HEK293T (cell line): ENCODE measurements at regions not wholly inside any gene's neighbourhood (a gene's known extent, or its start where the extent isn't known, plus 50 kb on each side); places are given as distances from the start of the nearest gene placed in this dataset.

Experiments used
- CTCF ChIA-PET: fragments of 350-600 bp; formaldehyde crosslinking; extraction: SDS; loops from one replicate; lab custom pipeline; 2021; ENCODE audit warnings: antibody characterized with exemption, inconsistent platforms; lab: Yijun Ruan, JAX
- POLR2A ChIA-PET: fragments of 350-600 bp; formaldehyde crosslinking; extraction: SDS; loops from one replicate; lab custom pipeline; 2020; ENCODE audit warnings: antibody characterized with exemption, inconsistent platforms; lab: Yijun Ruan, JAX
- DNase-seq: peaks from one replicate; pipeline ENCODE4 v3.0.0; 2012; ENCODE audit warnings: mixed read lengths; ENCODE audit errors: extremely low spot score
- ARNT ChIP-seq: fragments of 450-650 bp; IDR thresholded peaks from 2 replicates; pipeline ENCODE4 v1.6.1; 2017; ENCODE audit warnings: mild to moderate bottlenecking
- BHLHE40 ChIP-seq: fragments of 450-650 bp; IDR thresholded peaks from 2 replicates; pipeline ENCODE4 v1.6.1; 2016; ENCODE audit warnings: mild to moderate bottlenecking, moderate library complexity, borderline replicate concordance
- CTBP1 ChIP-seq: fragments of 450-650 bp; IDR thresholded peaks from 2 replicates; pipeline ENCODE4 v1.6.1; 2016; ENCODE audit warnings: borderline replicate concordance
- ELF4 ChIP-seq: fragments of 450-650 bp; IDR thresholded peaks from 2 replicates; pipeline ENCODE4 v1.6.1; 2017; ENCODE audit warnings: antibody characterized with exemption
- FOXA1 ChIP-seq: fragments of 450-650 bp; IDR thresholded peaks from 2 replicates; pipeline ENCODE4 v1.6.1; 2016; ENCODE audit warnings: mild to moderate bottlenecking
- FOXK2 ChIP-seq: fragments of 450-650 bp; IDR thresholded peaks from 2 replicates; pipeline ENCODE4 v1.6.1; 2016; ENCODE audit warnings: mild to moderate bottlenecking
- FOXM1 ChIP-seq: fragments of 450-650 bp; IDR thresholded peaks from 2 replicates; pipeline ENCODE4 v1.6.1; 2017; ENCODE audit warnings: mild to moderate bottlenecking, borderline replicate concordance
- HDGF ChIP-seq: fragments of 450-650 bp; IDR thresholded peaks from 2 replicates; pipeline ENCODE4 v1.6.1; 2017; ENCODE audit warnings: antibody characterized with exemption, borderline replicate concordance
- L3MBTL2 ChIP-seq: fragments of 450-650 bp; conservative IDR thresholded peaks from 2 replicates; pipeline ENCODE4 v1.6.1; 2016; ENCODE audit warnings: mild to moderate bottlenecking
- LEF1 ChIP-seq: fragments of 450-650 bp; IDR thresholded peaks from 2 replicates; pipeline ENCODE4 v1.6.1; 2017; ENCODE audit warnings: mild to moderate bottlenecking, borderline replicate concordance
- NFRKB ChIP-seq: fragments of 450-650 bp; IDR thresholded peaks from 2 replicates; pipeline ENCODE4 v1.6.1; 2016; ENCODE audit warnings: mild to moderate bottlenecking, moderate library complexity
- PKNOX1 ChIP-seq: fragments of 450-650 bp; IDR thresholded peaks from 2 replicates; pipeline ENCODE4 v1.6.1; 2016
- SP1 ChIP-seq: fragments of 450-650 bp; IDR thresholded peaks from 2 replicates; pipeline ENCODE4 v1.6.1; 2017
- SUZ12 ChIP-seq: fragments of 450-650 bp; IDR thresholded peaks from 2 replicates; pipeline ENCODE4 v1.6.1; 2016; ENCODE audit warnings: mild to moderate bottlenecking
- TARDBP ChIP-seq: fragments of 450-650 bp; IDR thresholded peaks from 2 replicates; pipeline ENCODE4 v1.6.1; 2016
- ZNF384 ChIP-seq: fragments of 450-650 bp; IDR thresholded peaks from 2 replicates; pipeline ENCODE4 v1.6.1; 2016

GRCh38 chr10:44317856-44318255, 67.0 kb downstream of the CXCL12 start:
- CTCF ChIA-PET, result no interaction called here
- TF ChIP-seq ARNT (no peak), FOXA1 (no peak), ZNF384 (no peak), SP1 (no peak), TARDBP (no peak), FOXM1 (no peak), BHLHE40 (no peak), PKNOX1 (no peak), FOXK2 (no peak), NFRKB (no peak), HDGF (no peak)
- POLR2A ChIA-PET, result interaction anchor here (0.9 kb wide), 1 partner anchor 8 kb away, joined by 3 read pairs; no protein-coding TSS in a partner anchor
- no peak for DNase-seq

GRCh38 chr10:44316922-44317215, 68.0 kb downstream of the CXCL12 start:
- DNase-seq, result no peak
- ChIA-PET CTCF (interaction anchor here (1.0 kb wide), 1 partner anchor 70 kb away, joined by 3 read pairs; no protein-coding TSS in a partner anchor), POLR2A (interaction anchor here (0.9 to 1.0 kb wide), 2 partner anchors 9 to 66 kb away, joined by 3 read pairs; no protein-coding TSS in a partner anchor)
- no peak for TF ChIP-seq HDGF
- no peak for TF ChIP-seq TARDBP
- TF ChIP-seq L3MBTL2, result no peak
- no peak for TF ChIP-seq ELF4
- TF ChIP-seq FOXM1, result no peak
- TF ChIP-seq FOXK2, result no peak
- TF ChIP-seq BHLHE40, result no peak
- no peak for TF ChIP-seq NFRKB
- TF ChIP-seq CTBP1, result no peak
- no peak for TF ChIP-seq SUZ12
- TF ChIP-seq LEF1, result no peak
- no peak for TF ChIP-seq FOXA1
- no peak for TF ChIP-seq SP1
- no peak for TF ChIP-seq ZNF384
- TF ChIP-seq PKNOX1, result no peak
- TF ChIP-seq ARNT, result no peak

- TF ChIP-seq ELF4, result no peak
- no peak for TF ChIP-seq LEF1
- TF ChIP-seq ARNT, result no peak
- no peak for TF ChIP-seq PKNOX1
- TF ChIP-seq NFRKB, result no peak
- TF ChIP-seq TARDBP, result no peak
- TF ChIP-seq HDGF, result no peak
- TF ChIP-seq SUZ12, result no peak
- no peak for TF ChIP-seq CTBP1
- no peak for TF ChIP-seq BHLHE40
- TF ChIP-seq L3MBTL2, result no peak
- TF ChIP-seq SP1, result no peak; the same call in 1 of the 2 replicates
- no peak for TF ChIP-seq FOXK2
- TF ChIP-seq FOXA1, result no peak
- no peak for TF ChIP-seq FOXM1
- no peak for TF ChIP-seq ZNF384
- peak; percentile 87 for DNase-seq
- ChIA-PET CTCF (interaction anchor here (1.0 kb wide), 1 partner anchor 70 kb away, joined by 3 read pairs; no protein-coding TSS in a partner anchor), POLR2A (interaction anchor here (1.0 kb wide), 1 partner anchor 66 kb away, joined by 3 read pairs; no protein-coding TSS in a partner anchor)
Observed at GRCh38 chr10:44316187-44316921, 68.5 kb downstream of the CXCL12 start.

- no peak for DNase-seq
- POLR2A ChIA-PET, result interaction anchor here (1.2 kb wide), 1 partner anchor 10 kb away, joined by 3 read pairs; no protein-coding TSS in a partner anchor
- TF ChIP-seq FOXM1 (no peak), PKNOX1 (peak; percentile 10; the same call in 1 of the 2 replicates), ARNT (no peak), ZNF384 (no peak), L3MBTL2 (no peak)
- CTCF ChIA-PET, result interaction anchor here (0.6 kb wide), 1 partner anchor 213 kb away, joined by 4 read pairs; no protein-coding TSS in a partner anchor
Observed at GRCh38 chr10:44314802-44315460, 70.0 kb downstream of the CXCL12 start.

GRCh38 chr10:44313761-44314165, 71.1 kb downstream of the CXCL12 start:
- no peak for DNase-seq
- TF ChIP-seq ARNT (no peak), PKNOX1 (peak; percentile 76)
- CTCF ChIA-PET, result no interaction called here
- POLR2A ChIA-PET, result no interaction called here
